ENCODE measurements at regions not wholly inside any gene's neighbourhood (a gene's known extent, or its start where the extent isn't known, plus 50 kb on each side); places are given as distances from the start of the nearest gene placed in this dataset.

GRCh38 chr22:47963660-47964059, 1201.2 kb downstream of the TBC1D22A start:
- TF ChIP-seq POLR2AphosphoS5 (IDR thresholded peaks at IDR 0.05), result no peak
- TF ChIP-seq POLR2A (IDR thresholded peaks at IDR 0.05), result no peak
- TF ChIP-seq CTCF (IDR thresholded peaks at IDR 0.05), result no peak
- no peak for TF ChIP-seq EP300 (IDR thresholded peaks at IDR 0.05)
